ENCODE measurements at regions not wholly inside any gene's neighbourhood (a gene's known extent, or its start where the extent isn't known, plus 50 kb on each side); places are given as distances from the start of the nearest gene placed in this dataset.

DNA sequence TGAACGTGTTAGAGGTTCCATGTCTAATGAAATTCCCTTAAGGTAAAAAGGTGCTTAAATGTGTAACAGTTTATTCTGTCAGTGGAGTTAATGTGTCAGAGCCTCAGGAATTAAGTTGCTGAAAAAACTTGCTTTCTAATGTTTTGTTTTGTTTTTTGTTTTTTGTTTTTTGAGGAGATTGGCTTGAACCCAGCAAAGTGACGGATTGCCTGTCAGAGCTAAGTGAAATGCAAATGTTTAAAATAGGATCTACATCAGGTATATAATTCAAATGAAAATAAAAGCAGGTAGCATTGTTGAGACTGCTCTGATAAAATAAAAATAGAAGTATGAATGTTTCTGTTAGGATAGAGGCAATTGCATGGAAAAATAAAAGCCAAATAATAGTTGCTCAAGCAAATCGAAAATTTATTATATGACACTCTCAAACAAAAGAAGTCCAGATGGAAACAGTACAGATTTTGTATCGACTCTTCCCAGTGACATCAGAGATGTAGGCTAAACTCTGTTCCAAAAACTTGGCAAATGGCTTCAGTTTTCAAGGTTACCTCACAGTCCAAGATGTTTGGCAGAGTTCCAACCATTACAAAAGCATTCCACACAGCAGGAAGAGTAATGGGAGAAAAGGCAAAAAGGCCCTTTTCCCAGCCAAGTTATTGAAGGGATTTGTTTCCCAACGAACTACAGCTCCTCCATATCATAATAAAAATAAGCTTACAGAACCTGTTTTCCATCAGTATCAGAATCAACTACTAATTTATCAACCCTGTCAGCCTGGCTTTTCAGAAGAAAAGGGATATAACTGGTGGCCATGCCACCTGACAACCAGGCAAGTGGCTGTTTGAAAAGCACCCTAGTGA lies 291.0 kb downstream of the TBL1XR1 start:
- no peak for TF ChIP-seq POLR2A (IDR thresholded peaks at IDR 0.05)
- TF ChIP-seq, protein P1, sequence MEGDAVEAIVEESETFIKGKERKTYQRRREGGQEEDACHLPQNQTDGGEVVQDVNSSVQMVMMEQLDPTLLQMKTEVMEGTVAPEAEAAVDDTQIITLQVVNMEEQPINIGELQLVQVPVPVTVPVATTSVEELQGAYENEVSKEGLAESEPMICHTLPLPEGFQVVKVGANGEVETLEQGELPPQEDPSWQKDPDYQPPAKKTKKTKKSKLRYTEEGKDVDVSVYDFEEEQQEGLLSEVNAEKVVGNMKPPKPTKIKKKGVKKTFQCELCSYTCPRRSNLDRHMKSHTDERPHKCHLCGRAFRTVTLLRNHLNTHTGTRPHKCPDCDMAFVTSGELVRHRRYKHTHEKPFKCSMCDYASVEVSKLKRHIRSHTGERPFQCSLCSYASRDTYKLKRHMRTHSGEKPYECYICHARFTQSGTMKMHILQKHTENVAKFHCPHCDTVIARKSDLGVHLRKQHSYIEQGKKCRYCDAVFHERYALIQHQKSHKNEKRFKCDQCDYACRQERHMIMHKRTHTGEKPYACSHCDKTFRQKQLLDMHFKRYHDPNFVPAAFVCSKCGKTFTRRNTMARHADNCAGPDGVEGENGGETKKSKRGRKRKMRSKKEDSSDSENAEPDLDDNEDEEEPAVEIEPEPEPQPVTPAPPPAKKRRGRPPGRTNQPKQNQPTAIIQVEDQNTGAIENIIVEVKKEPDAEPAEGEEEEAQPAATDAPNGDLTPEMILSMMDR (IDR thresholded peaks at IDR 0.05) = no peak
